ENCODE measurements at regions not wholly inside any gene's neighbourhood (a gene's known extent, or its start where the extent isn't known, plus 50 kb on each side); places are given as distances from the start of the nearest gene placed in this dataset.

- Histone ChIP-seq H3K36me3 (ENCODE audit: control insufficient read depth, insufficient read depth, low read length) (no peaks in the 10 kb centered on the region), H3K27me3 (replicated peaks; ENCODE audit: control insufficient read depth, insufficient read depth, low read length) (no peaks in the 10 kb centered on the region), H3K4me3 (replicated peaks; ENCODE audit: low read depth, low read length) (no peak overlapping the region)
- TF ChIP-seq, protein P1, sequence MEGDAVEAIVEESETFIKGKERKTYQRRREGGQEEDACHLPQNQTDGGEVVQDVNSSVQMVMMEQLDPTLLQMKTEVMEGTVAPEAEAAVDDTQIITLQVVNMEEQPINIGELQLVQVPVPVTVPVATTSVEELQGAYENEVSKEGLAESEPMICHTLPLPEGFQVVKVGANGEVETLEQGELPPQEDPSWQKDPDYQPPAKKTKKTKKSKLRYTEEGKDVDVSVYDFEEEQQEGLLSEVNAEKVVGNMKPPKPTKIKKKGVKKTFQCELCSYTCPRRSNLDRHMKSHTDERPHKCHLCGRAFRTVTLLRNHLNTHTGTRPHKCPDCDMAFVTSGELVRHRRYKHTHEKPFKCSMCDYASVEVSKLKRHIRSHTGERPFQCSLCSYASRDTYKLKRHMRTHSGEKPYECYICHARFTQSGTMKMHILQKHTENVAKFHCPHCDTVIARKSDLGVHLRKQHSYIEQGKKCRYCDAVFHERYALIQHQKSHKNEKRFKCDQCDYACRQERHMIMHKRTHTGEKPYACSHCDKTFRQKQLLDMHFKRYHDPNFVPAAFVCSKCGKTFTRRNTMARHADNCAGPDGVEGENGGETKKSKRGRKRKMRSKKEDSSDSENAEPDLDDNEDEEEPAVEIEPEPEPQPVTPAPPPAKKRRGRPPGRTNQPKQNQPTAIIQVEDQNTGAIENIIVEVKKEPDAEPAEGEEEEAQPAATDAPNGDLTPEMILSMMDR (IDR thresholded peaks at IDR 0.05; ENCODE audit: insufficient read depth, low read length, poor library complexity, severe bottlenecking), result no peak
- DNase-seq (ENCODE audit: extremely low read depth, insufficient read length), result no peak
These were observed 670.8 kb upstream of the FLRT2 start for GRCh38 chr14:84859116-84859515.

- no peak for DNase-seq (ENCODE audit: extremely low read depth, insufficient read length)
- Histone ChIP-seq H3K36me3 (ENCODE audit: control insufficient read depth, insufficient read depth, low read length) (no peaks in the 10 kb centered on the region), H3K27me3 (replicated peaks; ENCODE audit: control insufficient read depth, insufficient read depth, low read length) (no peaks in the 10 kb centered on the region), H3K4me3 (replicated peaks; ENCODE audit: low read depth, low read length) (no peak overlapping the region)
- TF ChIP-seq, protein P1 (IDR thresholded peaks at IDR 0.05; ENCODE audit: insufficient read depth, low read length, poor library complexity, severe bottlenecking), result no peak
These were observed 665.2 kb upstream of the FLRT2 start for GRCh38 chr14:84864548-84865271.

- Histone ChIP-seq H3K36me3 (ENCODE audit: control insufficient read depth, insufficient read depth, low read length) (no peaks in the 10 kb centered on the region), H3K27me3 (replicated peaks; ENCODE audit: control insufficient read depth, insufficient read depth, low read length) (no peaks in the 10 kb centered on the region), H3K4me3 (replicated peaks; ENCODE audit: low read depth, low read length) (no peak overlapping the region)
- DNase-seq (ENCODE audit: extremely low read depth, insufficient read length), result no peak
- TF ChIP-seq, protein P1 (IDR thresholded peaks at IDR 0.05; ENCODE audit: insufficient read depth, low read length, poor library complexity, severe bottlenecking), result no peak
These were observed 658.2 kb upstream of the FLRT2 start for GRCh38 chr14:84871734-84872133.

- no peak for DNase-seq (ENCODE audit: extremely low read depth, insufficient read length)
- Histone ChIP-seq H3K27me3 (replicated peaks; ENCODE audit: control insufficient read depth, insufficient read depth, low read length) (no peaks in the 10 kb centered on the region), H3K4me3 (replicated peaks; ENCODE audit: low read depth, low read length) (no peak overlapping the region), H3K36me3 (ENCODE audit: control insufficient read depth, insufficient read depth, low read length) (no peaks in the 10 kb centered on the region)
- TF ChIP-seq, protein P1 (IDR thresholded peaks at IDR 0.05; ENCODE audit: insufficient read depth, low read length, poor library complexity, severe bottlenecking), result no peak
These were observed 655.5 kb upstream of the FLRT2 start for GRCh38 chr14:84874436-84874835.

- no peaks in the 10 kb centered on the region for H3K36me3 ChIP-seq (ENCODE audit: control insufficient read depth, insufficient read depth, low read length)
- H3K27me3 ChIP-seq (replicated peaks; ENCODE audit: control insufficient read depth, insufficient read depth, low read length), result no peaks in the 10 kb centered on the region
- DNase-seq (ENCODE audit: extremely low read depth, insufficient read length), result no peak
- H3K4me3 ChIP-seq (replicated peaks; ENCODE audit: low read depth, low read length), result no peak overlapping the region
- TF ChIP-seq, protein P1 (IDR thresholded peaks at IDR 0.05; ENCODE audit: insufficient read depth, low read length, poor library complexity, severe bottlenecking), result no peak
These were observed 652.9 kb upstream of the FLRT2 start for GRCh38 chr14:84877061-84877460.

DNA sequence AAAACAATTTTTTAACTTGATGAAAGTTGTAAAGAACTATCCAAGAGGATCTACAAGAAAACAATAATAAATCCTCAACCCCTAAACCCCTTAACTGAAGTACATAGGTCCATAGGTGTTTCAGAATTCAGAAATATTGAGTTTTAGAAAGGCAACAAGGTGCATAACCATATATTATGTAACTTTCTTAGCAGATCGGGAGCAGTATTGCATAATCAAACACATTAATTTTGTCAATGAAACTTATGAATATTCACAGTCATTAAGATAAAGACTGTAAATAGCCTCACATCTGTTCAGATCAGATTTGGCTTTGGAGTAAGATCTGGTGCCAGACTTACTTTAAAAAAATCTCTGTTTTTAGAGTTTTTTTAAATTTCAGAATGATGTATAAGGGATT, 647.1 kb upstream of the FLRT2 start:
- Histone ChIP-seq H3K4me3 (replicated peaks; ENCODE audit: low read depth, low read length) (no peak overlapping the region), H3K36me3 (ENCODE audit: control insufficient read depth, insufficient read depth, low read length) (no peaks in the 10 kb centered on the region), H3K27me3 (replicated peaks; ENCODE audit: control insufficient read depth, insufficient read depth, low read length) (no peaks in the 10 kb centered on the region)
- DNase-seq (ENCODE audit: extremely low read depth, insufficient read length), result no peak
- TF ChIP-seq, protein P1 (IDR thresholded peaks at IDR 0.05; ENCODE audit: insufficient read depth, low read length, poor library complexity, severe bottlenecking), result no peak
